ENCODE measurements at regions not wholly inside any gene's neighbourhood (a gene's known extent, or its start where the extent isn't known, plus 50 kb on each side); places are given as distances from the start of the nearest gene placed in this dataset.

DNA sequence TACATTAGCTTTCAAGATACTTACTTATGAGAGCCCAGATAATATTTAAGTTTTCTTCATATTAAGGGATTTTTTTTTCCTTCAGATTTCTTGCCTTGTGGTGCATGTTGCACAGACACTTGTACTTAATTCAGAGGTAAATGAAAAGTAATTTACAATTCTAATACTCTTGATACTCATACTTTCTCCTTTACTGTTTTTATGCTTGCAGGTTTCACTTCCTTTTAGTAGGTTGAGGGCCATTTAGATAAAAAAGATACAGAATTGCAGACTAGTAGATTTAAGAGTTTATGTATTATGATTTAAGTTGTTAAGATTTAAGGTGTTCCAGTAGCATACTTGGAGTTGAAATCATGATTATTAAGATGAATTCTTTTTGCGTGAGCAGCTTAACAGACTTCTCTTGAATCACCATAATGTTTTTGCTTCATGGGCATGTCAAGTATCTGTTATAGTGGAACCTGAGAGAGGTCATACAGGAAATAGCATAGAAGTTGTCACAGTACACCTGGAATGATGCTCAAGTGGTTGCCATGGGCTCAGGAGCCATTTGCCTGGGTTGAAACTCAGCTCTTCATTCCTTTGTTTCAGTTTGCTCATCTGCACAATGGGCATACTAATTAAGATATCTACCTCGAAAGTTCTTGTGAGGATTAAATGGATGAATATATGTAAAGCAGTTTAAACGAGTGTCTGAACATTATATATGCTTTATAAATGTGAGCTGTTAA lies 174.8 kb upstream of the PRPS1L1 start:
- DNase-seq = no peak

GRCh38 chr7:18206331-18206730 lies 178.7 kb upstream of the PRPS1L1 start:
- DNase-seq = no peak

- DNase-seq = no peak
Measured at GRCh38 chr7:18208921-18209320, 181.3 kb upstream of the PRPS1L1 start.

GRCh38 chr7:18210377-18210776 lies 182.7 kb upstream of the PRPS1L1 start:
- DNase-seq = no peak

- no peak for DNase-seq
Measured at GRCh38 chr7:18210788-18211187, 183.1 kb upstream of the PRPS1L1 start.

DNA sequence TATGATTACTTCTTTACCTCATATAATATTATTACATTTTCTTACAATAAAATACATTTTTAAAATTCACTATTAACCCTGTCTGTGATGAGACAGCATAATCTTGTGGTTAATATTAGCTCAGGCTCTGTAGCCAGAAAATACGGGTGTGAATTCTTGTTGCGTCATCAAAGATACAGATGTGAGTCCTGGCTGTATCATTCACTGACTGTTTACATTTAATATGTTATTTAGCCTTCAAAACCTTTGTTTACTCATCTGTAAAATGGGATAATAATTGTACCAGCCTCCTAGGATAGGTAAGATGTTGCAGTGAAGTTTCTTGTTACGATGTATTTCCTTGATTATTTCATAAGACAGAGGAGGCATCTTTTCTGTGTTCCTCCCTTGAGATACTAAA lies 184.7 kb upstream of the PRPS1L1 start:
- no peak for DNase-seq

DNA sequence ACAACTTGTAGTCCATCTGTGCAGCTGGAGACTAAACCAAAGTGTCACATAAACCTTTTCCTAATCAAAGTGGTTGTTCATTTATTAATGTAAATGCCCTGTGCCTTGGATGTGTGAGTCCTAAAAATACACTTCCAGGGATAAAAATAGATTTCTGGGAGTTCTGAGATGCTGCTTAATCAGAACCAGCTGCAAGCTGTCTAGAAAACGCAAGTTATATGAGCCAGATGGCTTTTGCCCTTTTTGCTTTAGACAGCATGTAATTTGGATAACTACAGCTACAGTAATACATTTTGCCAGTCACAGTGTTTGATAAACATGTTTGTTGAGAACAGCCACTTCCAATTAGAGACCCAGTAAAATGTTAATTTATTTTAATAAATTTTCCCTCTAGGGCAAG lies 185.1 kb upstream of the PRPS1L1 start:
- DNase-seq = no peak

DNA sequence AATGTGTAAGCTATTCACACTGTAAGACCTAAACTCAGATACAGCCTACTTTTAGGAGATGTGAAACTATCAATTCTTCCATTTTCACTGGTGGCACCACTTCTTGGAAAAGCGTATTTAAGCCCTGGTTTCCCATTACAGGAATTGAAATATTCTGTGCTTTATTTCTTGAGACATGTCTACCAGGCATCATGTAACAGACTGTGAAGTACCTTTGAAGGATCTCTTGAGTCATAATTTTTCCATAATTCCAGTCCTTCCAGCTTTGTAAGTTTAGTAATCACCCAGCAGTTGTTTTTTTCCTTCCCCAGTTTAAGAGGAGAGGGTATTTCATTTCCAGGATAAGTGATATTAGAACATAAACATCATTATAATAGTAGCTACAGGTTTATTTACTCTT lies 186.0 kb upstream of the PRPS1L1 start:
- no peak for DNase-seq

DNA sequence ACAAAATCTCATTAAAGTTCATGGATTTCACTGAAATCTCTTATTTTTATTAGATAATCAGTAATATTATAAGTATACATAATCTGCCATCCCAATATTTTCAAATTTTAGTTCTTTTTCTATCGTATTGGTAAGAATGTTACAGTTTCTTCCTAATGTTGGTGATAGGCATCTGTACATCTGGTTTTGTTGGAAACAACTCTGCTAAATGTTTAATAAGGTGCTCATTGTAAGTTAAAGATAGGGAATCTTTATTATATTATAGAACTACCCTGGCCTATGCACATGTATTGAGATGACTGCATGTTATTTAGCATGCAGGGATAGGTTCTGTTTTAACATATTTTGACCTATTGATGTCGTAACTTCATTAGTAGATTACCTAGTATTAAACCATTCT lies 188.6 kb upstream of the PRPS1L1 start:
- DNase-seq = no peak

DNA sequence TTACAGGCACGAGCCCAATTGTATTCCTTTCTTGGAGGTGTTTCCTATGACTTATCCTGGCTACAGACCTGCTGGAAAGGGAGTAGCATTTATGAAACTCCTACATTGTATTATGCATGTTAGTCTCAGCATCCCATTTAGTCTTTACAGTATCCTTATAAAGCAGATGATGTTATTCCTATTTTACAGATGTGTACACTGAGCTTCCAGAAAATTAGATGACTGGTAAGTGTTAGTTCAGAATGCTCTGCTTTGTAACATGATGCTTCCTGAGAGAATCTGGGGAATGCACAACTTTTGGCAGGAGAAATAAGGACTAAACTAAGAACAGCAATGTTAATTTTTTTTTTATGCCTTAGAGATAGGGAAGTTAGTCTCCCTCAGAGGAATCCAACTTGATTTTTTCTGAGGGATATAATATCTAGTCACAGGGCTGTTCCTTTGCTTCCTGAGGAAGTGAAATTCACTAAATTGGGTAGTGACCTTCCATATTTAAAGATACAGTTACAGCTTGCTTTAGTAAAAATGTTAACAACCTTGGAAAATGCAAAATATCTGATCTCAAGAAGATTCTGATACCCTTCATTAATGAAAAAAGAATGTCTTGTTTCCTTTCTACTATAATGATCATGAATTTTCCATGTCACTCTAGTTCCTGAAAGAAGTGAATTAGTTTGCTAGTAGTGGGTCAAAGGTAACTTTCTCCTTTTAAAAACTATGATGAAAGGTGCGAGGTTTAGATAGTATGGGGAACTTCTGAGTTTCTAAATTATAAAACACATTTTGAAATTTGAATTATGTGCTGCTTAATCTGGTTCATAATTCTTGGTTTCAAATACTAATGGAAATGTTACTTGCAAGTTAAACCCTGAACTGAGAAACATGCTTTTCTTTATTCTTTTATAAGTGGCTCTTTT lies 194.0 kb upstream of the PRPS1L1 start:
- DNase-seq = no peak

- no peak for DNase-seq
Measured at GRCh38 chr7:18222636-18223035, 195.0 kb upstream of the PRPS1L1 start.

DNA sequence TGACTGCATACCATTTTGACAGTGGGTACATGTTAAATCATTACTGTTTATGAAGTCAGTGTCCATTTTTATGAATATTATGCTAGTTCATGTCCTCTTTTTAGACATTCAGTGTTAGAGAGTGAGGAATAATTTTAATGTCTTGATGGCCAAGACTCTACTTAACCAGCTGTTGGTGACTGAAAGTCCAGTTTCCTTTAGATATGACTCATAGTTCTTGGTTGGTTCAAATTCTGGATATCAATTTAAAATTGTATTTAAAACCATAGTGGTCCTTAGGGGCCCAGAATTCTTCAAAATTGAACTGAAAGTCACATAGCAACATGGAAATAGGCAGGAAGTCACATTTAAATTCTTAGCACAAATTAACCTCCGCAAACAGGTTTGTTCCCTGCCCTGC lies 196.5 kb upstream of the PRPS1L1 start:
- no peak for DNase-seq

DNA sequence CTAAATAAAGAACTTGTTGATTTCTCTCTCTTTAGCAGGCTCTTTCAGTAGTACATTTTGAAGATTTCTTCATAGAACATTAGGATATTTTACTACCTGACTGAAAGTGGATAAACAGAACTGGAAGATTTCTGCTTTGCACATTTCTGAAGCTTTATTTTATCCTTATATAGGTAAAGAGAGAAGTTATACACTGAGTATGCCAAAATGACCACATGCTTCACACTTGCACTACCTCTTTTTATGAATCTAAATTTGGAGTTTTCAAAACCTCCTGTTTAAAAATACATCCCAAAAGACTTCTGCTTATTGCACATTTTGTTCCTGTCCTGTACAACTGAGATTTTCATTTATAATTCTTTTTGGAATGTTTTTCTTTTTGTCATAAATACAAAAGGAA lies 197.4 kb upstream of the PRPS1L1 start:
- DNase-seq = no peak

- DNase-seq = no peak
Measured at GRCh38 chr7:18226598-18226997, 199.0 kb upstream of the PRPS1L1 start.

- DNase-seq = no peak
Measured at GRCh38 chr7:18228686-18229085, 201.0 kb upstream of the PRPS1L1 start.

DNA sequence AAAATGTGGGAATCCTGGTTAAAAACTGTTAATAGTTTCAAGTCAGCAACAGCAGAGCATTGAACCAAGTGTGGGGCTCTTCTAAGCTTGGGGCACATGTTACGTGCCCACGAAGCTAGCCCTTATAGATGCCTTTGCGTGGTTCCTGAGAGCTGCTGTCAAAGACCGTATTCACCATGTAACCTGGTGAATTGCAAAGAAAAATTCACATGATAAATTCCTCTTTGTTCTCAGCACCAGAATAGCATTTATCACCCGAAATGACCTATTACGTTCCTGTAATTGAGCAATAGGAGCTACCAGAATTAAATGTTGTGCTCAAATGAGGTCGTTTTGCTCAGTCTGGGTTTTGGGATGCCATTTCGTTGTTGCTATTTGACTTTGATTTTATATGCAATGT lies 202.6 kb upstream of the PRPS1L1 start:
- no peak for DNase-seq

GRCh38 chr7:18231854-18232253 lies 204.2 kb upstream of the PRPS1L1 start:
- no peak for DNase-seq

- DNase-seq = no peak
Measured at GRCh38 chr7:18234519-18234918, 206.9 kb upstream of the PRPS1L1 start.

- DNase-seq = no peak
Measured at GRCh38 chr7:18235819-18236218, 208.2 kb upstream of the PRPS1L1 start.

- DNase-seq = no peak
Measured at GRCh38 chr7:18239212-18239611, 211.6 kb upstream of the PRPS1L1 start.

DNA sequence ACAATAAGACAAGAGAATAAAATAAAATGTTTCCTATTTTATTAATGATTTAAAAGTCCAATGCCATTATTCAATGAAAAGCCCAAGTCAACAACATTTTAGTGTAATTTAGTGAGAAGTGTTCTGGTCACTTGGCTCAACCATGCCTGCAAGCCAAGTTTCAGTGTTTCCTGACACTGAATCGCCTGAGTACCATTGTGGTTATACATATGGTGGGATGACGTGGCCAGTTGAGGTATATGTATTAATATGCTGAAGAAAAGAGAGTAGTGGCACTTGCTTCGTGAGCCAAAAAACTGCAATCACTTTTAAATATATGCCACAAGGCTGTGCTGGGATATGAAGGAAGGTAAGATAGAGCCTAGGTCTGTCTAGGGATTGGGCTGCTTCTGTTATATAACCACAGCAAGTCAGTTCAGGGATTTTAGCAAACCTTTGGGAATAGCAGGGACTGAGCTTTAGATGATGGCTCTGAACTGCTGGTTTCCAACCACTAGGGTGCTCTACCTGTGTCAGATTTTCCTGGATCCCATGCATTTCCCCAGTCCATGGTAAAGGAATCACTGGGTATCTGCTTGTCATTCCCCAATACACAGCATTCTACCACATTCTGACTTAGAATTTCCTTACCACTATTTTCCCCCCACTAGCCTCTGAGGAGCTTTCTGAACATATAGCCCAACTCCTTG lies 214.0 kb upstream of the PRPS1L1 start:
- no peak for DNase-seq

GRCh38 chr7:18243731-18244130 lies 216.1 kb upstream of the PRPS1L1 start:
- no peak for DNase-seq

GRCh38 chr7:18250133-18250532 lies 222.5 kb upstream of the PRPS1L1 start:
- DNase-seq = no peak

GRCh38 chr7:18257711-18258110 lies 230.1 kb upstream of the PRPS1L1 start:
- DNase-seq = no peak
